ENCODE measurements at regions not wholly inside any gene's neighbourhood (a gene's known extent, or its start where the extent isn't known, plus 50 kb on each side); places are given as distances from the start of the nearest gene placed in this dataset.

DNA sequence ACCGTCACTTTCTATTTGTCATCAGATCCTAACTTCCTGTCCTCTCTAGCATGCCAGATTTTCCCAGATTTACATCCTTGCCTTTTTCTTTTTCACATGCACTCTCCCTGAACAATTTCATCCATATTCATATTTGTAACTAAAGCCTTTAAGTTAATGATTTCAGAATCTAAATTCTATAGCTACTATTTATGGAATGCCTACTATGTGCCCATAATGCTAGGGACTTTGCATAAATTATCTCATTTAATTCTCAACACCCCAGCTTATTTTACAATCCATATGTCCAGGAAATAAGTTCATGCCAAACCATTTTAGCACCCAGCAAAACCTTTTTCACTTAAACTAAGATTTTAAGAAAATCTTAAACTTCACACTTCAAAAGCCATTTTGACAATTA, 531.9 kb downstream of the NUP35 start:
- no peak for TF ChIP-seq TEAD4 (IDR thresholded peaks at IDR 0.05)
- TF ChIP-seq, protein P1, sequence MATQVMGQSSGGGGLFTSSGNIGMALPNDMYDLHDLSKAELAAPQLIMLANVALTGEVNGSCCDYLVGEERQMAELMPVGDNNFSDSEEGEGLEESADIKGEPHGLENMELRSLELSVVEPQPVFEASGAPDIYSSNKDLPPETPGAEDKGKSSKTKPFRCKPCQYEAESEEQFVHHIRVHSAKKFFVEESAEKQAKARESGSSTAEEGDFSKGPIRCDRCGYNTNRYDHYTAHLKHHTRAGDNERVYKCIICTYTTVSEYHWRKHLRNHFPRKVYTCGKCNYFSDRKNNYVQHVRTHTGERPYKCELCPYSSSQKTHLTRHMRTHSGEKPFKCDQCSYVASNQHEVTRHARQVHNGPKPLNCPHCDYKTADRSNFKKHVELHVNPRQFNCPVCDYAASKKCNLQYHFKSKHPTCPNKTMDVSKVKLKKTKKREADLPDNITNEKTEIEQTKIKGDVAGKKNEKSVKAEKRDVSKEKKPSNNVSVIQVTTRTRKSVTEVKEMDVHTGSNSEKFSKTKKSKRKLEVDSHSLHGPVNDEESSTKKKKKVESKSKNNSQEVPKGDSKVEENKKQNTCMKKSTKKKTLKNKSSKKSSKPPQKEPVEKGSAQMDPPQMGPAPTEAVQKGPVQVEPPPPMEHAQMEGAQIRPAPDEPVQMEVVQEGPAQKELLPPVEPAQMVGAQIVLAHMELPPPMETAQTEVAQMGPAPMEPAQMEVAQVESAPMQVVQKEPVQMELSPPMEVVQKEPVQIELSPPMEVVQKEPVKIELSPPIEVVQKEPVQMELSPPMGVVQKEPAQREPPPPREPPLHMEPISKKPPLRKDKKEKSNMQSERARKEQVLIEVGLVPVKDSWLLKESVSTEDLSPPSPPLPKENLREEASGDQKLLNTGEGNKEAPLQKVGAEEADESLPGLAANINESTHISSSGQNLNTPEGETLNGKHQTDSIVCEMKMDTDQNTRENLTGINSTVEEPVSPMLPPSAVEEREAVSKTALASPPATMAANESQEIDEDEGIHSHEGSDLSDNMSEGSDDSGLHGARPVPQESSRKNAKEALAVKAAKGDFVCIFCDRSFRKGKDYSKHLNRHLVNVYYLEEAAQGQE (IDR thresholded peaks at IDR 0.05; ENCODE audit: low read depth): no peak
